ENCODE measurements at regions not wholly inside any gene's neighbourhood (a gene's known extent, or its start where the extent isn't known, plus 50 kb on each side); places are given as distances from the start of the nearest gene placed in this dataset.

DNA sequence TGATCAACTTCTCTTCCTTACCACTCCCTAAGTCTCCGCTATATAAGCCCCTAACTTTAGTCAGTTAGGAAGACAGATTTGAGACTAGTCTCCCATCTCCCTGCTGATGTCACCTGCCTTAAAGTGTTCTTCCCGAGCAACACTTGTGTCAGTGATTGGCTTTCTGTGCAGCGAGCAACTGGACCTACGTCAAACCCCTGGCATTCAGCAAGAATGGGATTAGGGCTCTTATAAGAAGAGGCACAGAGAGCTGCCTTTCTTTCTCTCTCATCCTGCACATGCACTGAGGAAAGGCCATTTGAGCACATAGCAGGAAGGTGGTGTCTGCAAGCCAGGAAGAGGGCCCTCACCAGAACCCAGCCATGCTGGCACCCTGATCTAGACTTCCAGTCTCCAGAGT lies 116.6 kb upstream of the THY1 start:
- Histone ChIP-seq H3K4me3 (ENCODE audit: low read length) (no peak overlapping the region), H3K27ac (ENCODE audit: low read depth, low read length) (no peak overlapping the region), H3K4me1 (ENCODE audit: control insufficient read depth, insufficient read depth, low read length) (no peaks in the 10 kb centered on the region), H3K9ac (ENCODE audit: low read length) (no peak overlapping the region), H3K27me3 (ENCODE audit: control insufficient read depth, insufficient read depth, low read length) (no peaks in the 10 kb centered on the region), H3K36me3 (ENCODE audit: control insufficient read depth, insufficient read depth, low read length) (no peaks in the 10 kb centered on the region)

GRCh38 chr11:119538753-119539152 lies 115.8 kb upstream of the THY1 start:
- no peak overlapping the region for H3K4me3 ChIP-seq (ENCODE audit: low read length)
- H3K27ac ChIP-seq (ENCODE audit: low read depth, low read length): no peak overlapping the region
- H3K36me3 ChIP-seq (ENCODE audit: control insufficient read depth, insufficient read depth, low read length): no peaks in the 10 kb centered on the region
- no peaks in the 10 kb centered on the region for H3K27me3 ChIP-seq (ENCODE audit: control insufficient read depth, insufficient read depth, low read length)
- H3K9ac ChIP-seq (ENCODE audit: low read length): no peak overlapping the region
- no peaks in the 10 kb centered on the region for H3K4me1 ChIP-seq (ENCODE audit: control insufficient read depth, insufficient read depth, low read length)

- Histone ChIP-seq H3K27me3 (ENCODE audit: control insufficient read depth, insufficient read depth, low read length) (no peaks in the 10 kb centered on the region), H3K36me3 (ENCODE audit: control insufficient read depth, insufficient read depth, low read length) (no peaks in the 10 kb centered on the region), H3K4me1 (ENCODE audit: control insufficient read depth, insufficient read depth, low read length) (no peaks in the 10 kb centered on the region), H3K27ac (ENCODE audit: low read depth, low read length) (no peak overlapping the region), H3K9ac (ENCODE audit: low read length) (no peak overlapping the region), H3K4me3 (ENCODE audit: low read length) (no peak overlapping the region)
Measured at GRCh38 chr11:119537306-119538253, 114.6 kb upstream of the THY1 start.

GRCh38 chr11:119536801-119537200 lies 113.8 kb upstream of the THY1 start:
- H3K27me3 ChIP-seq (ENCODE audit: control insufficient read depth, insufficient read depth, low read length): no peaks in the 10 kb centered on the region
- no peak overlapping the region for H3K4me3 ChIP-seq (ENCODE audit: low read length)
- H3K36me3 ChIP-seq (ENCODE audit: control insufficient read depth, insufficient read depth, low read length): no peaks in the 10 kb centered on the region
- no peak overlapping the region for H3K27ac ChIP-seq (ENCODE audit: low read depth, low read length)
- no peaks in the 10 kb centered on the region for H3K4me1 ChIP-seq (ENCODE audit: control insufficient read depth, insufficient read depth, low read length)
- H3K9ac ChIP-seq (ENCODE audit: low read length): no peak overlapping the region

DNA sequence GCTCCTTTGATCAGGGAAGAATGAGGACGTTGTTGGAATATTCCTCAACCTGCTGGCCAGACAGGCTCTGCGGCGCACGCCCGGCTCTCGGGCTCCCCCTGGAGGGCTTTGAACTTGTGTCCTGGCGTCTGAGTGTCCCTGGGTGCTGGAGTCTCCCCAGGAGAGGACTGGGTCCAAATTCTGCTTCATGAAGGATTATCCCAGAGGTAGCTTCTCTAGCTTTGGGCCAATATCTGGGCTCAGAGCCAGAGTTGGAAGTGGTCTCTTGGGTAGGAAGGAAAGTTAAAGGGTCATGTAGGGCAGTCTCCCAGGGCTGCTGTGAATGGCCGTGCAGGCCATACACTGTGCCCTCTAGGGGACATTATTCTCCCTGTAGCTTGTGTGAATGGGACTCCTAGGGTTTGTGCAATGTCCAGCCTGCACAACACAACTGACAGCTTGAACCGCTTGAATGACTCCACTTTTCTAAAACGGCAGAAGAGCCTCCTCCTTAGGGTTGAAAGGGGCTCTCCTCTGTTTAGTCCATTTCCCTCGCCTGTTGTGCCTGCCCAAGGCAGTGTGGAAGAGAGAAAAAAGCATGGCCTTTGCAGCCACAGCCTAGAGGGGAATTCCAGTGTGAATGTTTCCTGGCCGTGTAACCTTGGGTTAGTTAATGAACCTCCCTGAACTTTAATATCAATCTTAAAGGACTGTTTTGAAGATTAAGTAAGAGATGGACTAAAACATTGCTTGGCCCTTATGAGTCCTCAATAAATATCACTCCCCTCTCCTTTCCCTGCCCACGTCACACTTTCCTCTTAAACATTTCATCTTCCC lies 111.2 kb upstream of the THY1 start:
- no peaks in the 10 kb centered on the region for H3K27me3 ChIP-seq (ENCODE audit: control insufficient read depth, insufficient read depth, low read length)
- H3K27ac ChIP-seq (ENCODE audit: low read depth, low read length): no peak overlapping the region
- no peak overlapping the region for H3K4me3 ChIP-seq (ENCODE audit: low read length)
- H3K9ac ChIP-seq (ENCODE audit: low read length): no peak overlapping the region
- H3K4me1 ChIP-seq (ENCODE audit: control insufficient read depth, insufficient read depth, low read length): no peaks in the 10 kb centered on the region
- no peaks in the 10 kb centered on the region for H3K36me3 ChIP-seq (ENCODE audit: control insufficient read depth, insufficient read depth, low read length)

GRCh38 chr11:119533462-119533861 lies 110.5 kb upstream of the THY1 start:
- Histone ChIP-seq H3K4me1 (ENCODE audit: control insufficient read depth, insufficient read depth, low read length) (no peaks in the 10 kb centered on the region), H3K4me3 (ENCODE audit: low read length) (no peak overlapping the region), H3K27me3 (ENCODE audit: control insufficient read depth, insufficient read depth, low read length) (no peaks in the 10 kb centered on the region), H3K36me3 (ENCODE audit: control insufficient read depth, insufficient read depth, low read length) (no peaks in the 10 kb centered on the region), H3K9ac (ENCODE audit: low read length) (no peak overlapping the region), H3K27ac (ENCODE audit: low read depth, low read length) (no peak overlapping the region)

- no peaks in the 10 kb centered on the region for H3K4me1 ChIP-seq (ENCODE audit: control insufficient read depth, insufficient read depth, low read length)
- no peak overlapping the region for H3K27ac ChIP-seq (ENCODE audit: low read depth, low read length)
- H3K36me3 ChIP-seq (ENCODE audit: control insufficient read depth, insufficient read depth, low read length): no peaks in the 10 kb centered on the region
- H3K27me3 ChIP-seq (ENCODE audit: control insufficient read depth, insufficient read depth, low read length): no peaks in the 10 kb centered on the region
- H3K9ac ChIP-seq (ENCODE audit: low read length): no peak overlapping the region
- no peak overlapping the region for H3K4me3 ChIP-seq (ENCODE audit: low read length)
Measured at GRCh38 chr11:119532551-119532950, 109.6 kb upstream of the THY1 start.

- H3K27ac ChIP-seq (ENCODE audit: low read depth, low read length): no peak overlapping the region
- no peaks in the 10 kb centered on the region for H3K36me3 ChIP-seq (ENCODE audit: control insufficient read depth, insufficient read depth, low read length)
- H3K4me3 ChIP-seq (ENCODE audit: low read length): no peak overlapping the region
- no peaks in the 10 kb centered on the region for H3K4me1 ChIP-seq (ENCODE audit: control insufficient read depth, insufficient read depth, low read length)
- no peak overlapping the region for H3K9ac ChIP-seq (ENCODE audit: low read length)
- H3K27me3 ChIP-seq (ENCODE audit: control insufficient read depth, insufficient read depth, low read length): no peaks in the 10 kb centered on the region
Measured at GRCh38 chr11:119531623-119532022, 108.7 kb upstream of the THY1 start.

- Histone ChIP-seq H3K4me1 (ENCODE audit: control insufficient read depth, insufficient read depth, low read length) (no peaks in the 10 kb centered on the region), H3K4me3 (ENCODE audit: low read length) (no peak overlapping the region), H3K9ac (ENCODE audit: low read length) (no peak overlapping the region), H3K27ac (ENCODE audit: low read depth, low read length) (no peak overlapping the region), H3K27me3 (ENCODE audit: control insufficient read depth, insufficient read depth, low read length) (no peaks in the 10 kb centered on the region), H3K36me3 (ENCODE audit: control insufficient read depth, insufficient read depth, low read length) (no peaks in the 10 kb centered on the region)
Measured at GRCh38 chr11:119531056-119531455, 108.1 kb upstream of the THY1 start.

GRCh38 chr11:119530509-119530908 lies 107.5 kb upstream of the THY1 start:
- H3K36me3 ChIP-seq (ENCODE audit: control insufficient read depth, insufficient read depth, low read length): no peaks in the 10 kb centered on the region
- no peaks in the 10 kb centered on the region for H3K27me3 ChIP-seq (ENCODE audit: control insufficient read depth, insufficient read depth, low read length)
- H3K27ac ChIP-seq (ENCODE audit: low read depth, low read length): no peak overlapping the region

DNA sequence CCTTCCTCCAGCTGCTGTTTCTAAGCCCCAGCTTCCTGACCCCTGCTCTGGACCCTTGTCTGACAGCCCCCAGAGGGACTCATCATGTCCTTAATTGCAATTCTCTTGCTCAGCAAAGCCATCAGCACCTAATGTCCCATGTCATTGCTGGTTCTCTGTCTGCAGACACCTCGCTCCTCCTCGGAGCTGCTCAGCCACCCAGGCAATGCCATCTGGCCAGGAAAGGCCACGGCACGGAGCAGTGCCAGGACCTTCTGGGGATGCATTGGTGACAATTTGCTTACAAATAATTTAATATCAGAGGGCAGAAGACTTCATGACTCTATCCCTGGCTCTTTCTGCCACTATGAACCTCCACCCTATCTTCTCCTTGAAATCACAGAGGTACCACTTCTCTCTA lies 107.0 kb upstream of the THY1 start:
- no peaks in the 10 kb centered on the region for H3K4me1 ChIP-seq (ENCODE audit: control insufficient read depth, insufficient read depth, low read length)
- H3K9ac ChIP-seq (ENCODE audit: low read length): no peak overlapping the region
- no peak overlapping the region for H3K27ac ChIP-seq (ENCODE audit: low read depth, low read length)
- H3K4me3 ChIP-seq (ENCODE audit: low read length): no peak overlapping the region
- H3K36me3 ChIP-seq (ENCODE audit: control insufficient read depth, insufficient read depth, low read length): no peaks in the 10 kb centered on the region
- no peaks in the 10 kb centered on the region for H3K27me3 ChIP-seq (ENCODE audit: control insufficient read depth, insufficient read depth, low read length)

More at GRCh38 chr11:119530509-119530908, 107.5 kb upstream of the THY1 start:
- Histone ChIP-seq H3K4me1 (ENCODE audit: control insufficient read depth, insufficient read depth, low read length) (no peaks in the 10 kb centered on the region), H3K4me3 (ENCODE audit: low read length) (no peak overlapping the region), H3K9ac (ENCODE audit: low read length) (no peak overlapping the region)

GRCh38 chr11:119529063-119529845 lies 106.3 kb upstream of the THY1 start:
- H3K4me1 ChIP-seq (ENCODE audit: control insufficient read depth, insufficient read depth, low read length): no peaks in the 10 kb centered on the region
- H3K4me3 ChIP-seq (ENCODE audit: low read length): no peak overlapping the region
- H3K9ac ChIP-seq (ENCODE audit: low read length): no peak overlapping the region
- H3K27me3 ChIP-seq (ENCODE audit: control insufficient read depth, insufficient read depth, low read length): no peaks in the 10 kb centered on the region
- H3K27ac ChIP-seq (ENCODE audit: low read depth, low read length): no peak overlapping the region
- no peaks in the 10 kb centered on the region for H3K36me3 ChIP-seq (ENCODE audit: control insufficient read depth, insufficient read depth, low read length)

All from rectal smooth muscle tissue (tissue), 1 donor.